Liver (tissue), 3 donors: ENCODE measurements at regions not wholly inside any gene's neighbourhood (a gene's known extent, or its start where the extent isn't known, plus 50 kb on each side); places are given as distances from the start of the nearest gene placed in this dataset.

Experiments
- CTCF ChIP-seq: fragments of 150-350 bp; IDR thresholded peaks from 2 replicates; pipeline ENCODE4 v1.5.1; 2017; ENCODE audit warnings: improper control_type of control experiment, low read depth, low read length; ENCODE audit not compliant: missing input control
- EGR1 ChIP-seq, 2 donors: IDR thresholded peaks; 2 replicates each; pipeline ENCODE4 v1.6.1; 2016 to 2018; ENCODE audit warnings: antibody characterized with exemption in 2 of 2, low read depth in 2 of 2
- FOXA1 ChIP-seq: IDR thresholded peaks from 2 replicates; pipeline ENCODE4 v1.6.1; 2016; ENCODE audit warnings: antibody characterized with exemption
- JUND ChIP-seq, 2 donors: IDR thresholded peaks; 2 replicates each; pipeline ENCODE4 v1.6.1; 2016; ENCODE audit warnings: antibody characterized with exemption in 2 of 2
- REST ChIP-seq: IDR thresholded peaks from 2 replicates; pipeline ENCODE4 v1.6.1; 2016; ENCODE audit warnings: antibody characterized with exemption, mild to moderate bottlenecking
- YY1 ChIP-seq: IDR thresholded peaks from 2 replicates; pipeline ENCODE4 v1.6.1; 2016; ENCODE audit warnings: antibody characterized with exemption, mild to moderate bottlenecking
- donor health status: healthy.
- donor health status: healthy.

DNA sequence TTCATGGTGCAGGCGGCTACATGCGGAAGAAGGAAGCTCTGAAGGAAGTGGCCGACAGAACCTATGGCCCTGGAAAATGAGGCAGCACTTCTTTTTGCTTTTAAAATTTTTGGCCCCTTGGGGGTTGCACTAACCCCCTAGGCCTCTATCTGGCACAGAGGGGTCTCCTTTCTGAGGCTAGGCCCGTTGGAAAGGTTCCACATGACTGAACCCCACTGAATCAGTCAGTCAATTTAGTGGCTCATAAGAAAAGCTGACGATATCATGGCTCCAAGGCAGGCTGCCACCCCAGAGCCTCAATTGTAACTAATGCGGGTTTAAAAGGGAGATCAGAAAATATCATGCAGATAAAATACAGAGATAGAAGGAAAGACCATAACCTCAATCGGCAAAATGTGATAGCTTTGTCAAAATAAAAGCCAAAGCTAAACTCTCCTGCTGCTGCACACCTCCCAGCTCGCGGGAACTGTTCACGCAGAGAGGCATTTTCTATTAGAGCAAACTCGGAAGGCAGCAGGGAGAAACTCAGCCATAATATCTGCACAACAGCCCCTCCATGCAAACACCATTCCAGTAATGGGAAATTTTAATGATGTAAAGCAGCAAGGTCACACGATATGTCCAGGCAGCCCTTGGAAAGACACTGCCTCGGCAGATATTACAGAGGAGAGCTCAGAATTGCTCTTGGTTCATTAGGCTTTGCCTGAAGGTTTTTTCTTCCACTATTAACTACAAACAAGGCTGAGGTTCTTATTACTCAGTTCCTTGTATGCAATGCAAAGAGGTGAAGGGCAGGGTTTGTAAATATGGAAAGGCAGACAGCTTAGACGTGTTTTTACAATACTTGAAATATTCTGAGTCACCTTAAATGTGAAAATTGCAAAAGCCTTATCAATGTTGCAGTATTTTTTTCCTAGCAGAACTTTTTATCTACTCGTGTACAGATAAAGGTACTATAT, 200.4 kb upstream of the PMFBP1 start:
- TF ChIP-seq CTCF (no peak), JUND (IDR thresholded peaks at IDR 0.05) (no peak), REST (no peak), FOXA1 (no peak), YY1 (no peak), EGR1 (IDR thresholded peaks at IDR 0.05; ENCODE audit: low read depth in 2 of 2) (no peak)
